Brain microvascular endothelial cell (primary cell): ENCODE measurements at regions not wholly inside any gene's neighbourhood (a gene's known extent, or its start where the extent isn't known, plus 50 kb on each side); places are given as distances from the start of the nearest gene placed in this dataset.
A peak's percentile ranks its signal among the peaks of the same experiment; 100 is the strongest.

ENCODE experiments used
- DNase-seq: peaks from one replicate; pipeline ENCODE4 v3.0.0-alpha.2; 2020
- H3K27ac ChIP-seq: fragments of 250-450 bp; sonication (Bioruptor Pico); 2 replicates; pipeline ENCODE4 v1.5.1; 2020; ENCODE audit warnings: mild to moderate bottlenecking, moderate library complexity
- H3K27me3 ChIP-seq: fragments of 250-450 bp; sonication (Bioruptor Pico); replicated peaks from 2 replicates; pipeline ENCODE4 v1.5.1; 2020; ENCODE audit warnings: mild to moderate bottlenecking
- H3K36me3 ChIP-seq: fragments of 250-450 bp; sonication (Bioruptor Pico); replicated peaks from 2 replicates; pipeline ENCODE4 v1.5.1; 2020; ENCODE audit warnings: mild to moderate bottlenecking
- H3K4me3 ChIP-seq: 2 replicates; pipeline ENCODE4 v1.5.1; 2011; ENCODE audit warnings: low read depth, mild to moderate bottlenecking, control low read depth, low read length, moderate library complexity
- in situ Hi-C: cut with HindIII; loops from 2 replicates; pipeline ENCODE4 v1.10.0; 2017; ENCODE audit warnings: low sequenced_read_pairs, low pct_ligation_motif_present
- TF ChIP-seq, protein P1 (sequence below): IDR thresholded peaks from 2 replicates; pipeline ENCODE4 v1.5.1; 2011; ENCODE audit warnings: low read depth, mild to moderate bottlenecking, moderate library complexity, low read length, control low read depth, inconsistent platforms; ENCODE audit errors: missing control alignments

GRCh38 chrX:1894740-1895139 lies 279.9 kb downstream of the ASMT start:
- Histone ChIP-seq H3K27me3 (no peaks in the 10 kb centered on the region), H3K4me3 (no peak overlapping the region), H3K36me3 (no peaks in the 10 kb centered on the region), H3K27ac (no peak overlapping the region)
- TF ChIP-seq, protein P1, sequence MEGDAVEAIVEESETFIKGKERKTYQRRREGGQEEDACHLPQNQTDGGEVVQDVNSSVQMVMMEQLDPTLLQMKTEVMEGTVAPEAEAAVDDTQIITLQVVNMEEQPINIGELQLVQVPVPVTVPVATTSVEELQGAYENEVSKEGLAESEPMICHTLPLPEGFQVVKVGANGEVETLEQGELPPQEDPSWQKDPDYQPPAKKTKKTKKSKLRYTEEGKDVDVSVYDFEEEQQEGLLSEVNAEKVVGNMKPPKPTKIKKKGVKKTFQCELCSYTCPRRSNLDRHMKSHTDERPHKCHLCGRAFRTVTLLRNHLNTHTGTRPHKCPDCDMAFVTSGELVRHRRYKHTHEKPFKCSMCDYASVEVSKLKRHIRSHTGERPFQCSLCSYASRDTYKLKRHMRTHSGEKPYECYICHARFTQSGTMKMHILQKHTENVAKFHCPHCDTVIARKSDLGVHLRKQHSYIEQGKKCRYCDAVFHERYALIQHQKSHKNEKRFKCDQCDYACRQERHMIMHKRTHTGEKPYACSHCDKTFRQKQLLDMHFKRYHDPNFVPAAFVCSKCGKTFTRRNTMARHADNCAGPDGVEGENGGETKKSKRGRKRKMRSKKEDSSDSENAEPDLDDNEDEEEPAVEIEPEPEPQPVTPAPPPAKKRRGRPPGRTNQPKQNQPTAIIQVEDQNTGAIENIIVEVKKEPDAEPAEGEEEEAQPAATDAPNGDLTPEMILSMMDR, result no peak
- in situ Hi-C loops, result no loop called here
- DNase-seq, result no peak

DNA sequence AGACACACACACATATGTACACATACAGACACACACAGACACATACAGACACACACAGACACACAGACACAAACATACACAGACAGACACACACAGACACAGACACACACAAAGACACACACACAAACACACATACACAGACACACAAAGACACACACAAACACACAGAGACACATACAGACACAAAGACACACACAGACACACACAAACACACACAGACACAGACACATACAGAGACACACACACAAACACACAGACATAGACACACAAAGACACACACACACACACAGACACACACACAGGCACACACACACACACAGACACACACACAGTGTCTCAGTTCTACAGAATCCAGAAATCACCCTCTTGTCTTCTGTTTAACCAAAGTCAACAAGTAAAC lies 280.7 kb downstream of the ASMT start:
- Histone ChIP-seq H3K36me3 (no peaks in the 10 kb centered on the region), H3K27me3 (no peaks in the 10 kb centered on the region), H3K27ac (no peak overlapping the region), H3K4me3 (no peak overlapping the region)
- TF ChIP-seq, protein P1, result no peak
- DNase-seq, result no peak
- in situ Hi-C loops, result no loop called here

DNA sequence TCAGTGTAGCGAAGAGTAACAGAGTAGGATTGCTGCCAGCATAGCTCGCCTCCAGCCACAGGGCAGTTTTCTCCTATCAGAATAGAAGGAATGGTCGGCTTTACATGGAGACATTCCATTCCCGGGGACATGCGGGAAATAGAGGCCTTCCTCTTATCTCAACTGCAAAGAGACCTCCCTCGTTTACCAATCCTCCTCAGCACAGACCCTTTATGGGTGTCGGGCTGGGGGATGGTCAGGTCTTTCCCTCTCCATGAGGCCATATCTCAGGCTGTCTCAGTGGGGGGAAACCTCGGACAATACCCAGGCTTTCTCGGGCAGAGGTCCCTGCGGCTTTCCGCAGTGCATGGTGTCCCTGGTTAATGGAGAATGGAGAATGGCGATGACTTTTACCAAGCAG lies 285.0 kb downstream of the ASMT start:
- in situ Hi-C loops, result no loop called here

GRCh38 chrX:1902901-1903235 lies 288.0 kb downstream of the ASMT start:
- Histone ChIP-seq H3K27ac (no peak overlapping the region), H3K4me3 (no peak overlapping the region), H3K36me3 (no peaks in the 10 kb centered on the region), H3K27me3 (no peaks in the 10 kb centered on the region)
- TF ChIP-seq, protein P1, result no peak
- in situ Hi-C loops, result no loop called here
- DNase-seq, result no peak

More for the DNA sequence above, 285.0 kb downstream of the ASMT start:
- H3K4me3 ChIP-seq, result no peak overlapping the region
- H3K36me3 ChIP-seq, result no peaks in the 10 kb centered on the region
- TF ChIP-seq, protein P1, result no peak
- DNase-seq, result no peak
- no peak overlapping the region for H3K27ac ChIP-seq
- H3K27me3 ChIP-seq, result no peaks in the 10 kb centered on the region

- Histone ChIP-seq H3K27me3 (no peaks in the 10 kb centered on the region), H3K36me3 (no peaks in the 10 kb centered on the region), H3K27ac (no peak overlapping the region), H3K4me3 (no peak overlapping the region)
- in situ Hi-C loops, result no loop called here
- TF ChIP-seq, protein P1, result no peak
- peak; percentile 45 for DNase-seq
Observed at GRCh38 chrX:1903236-1903935, 288.5 kb downstream of the ASMT start.

GRCh38 chrX:1904663-1905218 lies 289.9 kb downstream of the ASMT start:
- H3K36me3 ChIP-seq, result no peaks in the 10 kb centered on the region
- H3K4me3 ChIP-seq, result no peak overlapping the region
- no peak for DNase-seq
- no peaks in the 10 kb centered on the region for H3K27me3 ChIP-seq
- TF ChIP-seq, protein P1, result no peak
- in situ Hi-C loops, result no loop called here
- H3K27ac ChIP-seq, result no peak overlapping the region
